ENCODE measurements at regions not wholly inside any gene's neighbourhood (a gene's known extent, or its start where the extent isn't known, plus 50 kb on each side); places are given as distances from the start of the nearest gene placed in this dataset.

DNA sequence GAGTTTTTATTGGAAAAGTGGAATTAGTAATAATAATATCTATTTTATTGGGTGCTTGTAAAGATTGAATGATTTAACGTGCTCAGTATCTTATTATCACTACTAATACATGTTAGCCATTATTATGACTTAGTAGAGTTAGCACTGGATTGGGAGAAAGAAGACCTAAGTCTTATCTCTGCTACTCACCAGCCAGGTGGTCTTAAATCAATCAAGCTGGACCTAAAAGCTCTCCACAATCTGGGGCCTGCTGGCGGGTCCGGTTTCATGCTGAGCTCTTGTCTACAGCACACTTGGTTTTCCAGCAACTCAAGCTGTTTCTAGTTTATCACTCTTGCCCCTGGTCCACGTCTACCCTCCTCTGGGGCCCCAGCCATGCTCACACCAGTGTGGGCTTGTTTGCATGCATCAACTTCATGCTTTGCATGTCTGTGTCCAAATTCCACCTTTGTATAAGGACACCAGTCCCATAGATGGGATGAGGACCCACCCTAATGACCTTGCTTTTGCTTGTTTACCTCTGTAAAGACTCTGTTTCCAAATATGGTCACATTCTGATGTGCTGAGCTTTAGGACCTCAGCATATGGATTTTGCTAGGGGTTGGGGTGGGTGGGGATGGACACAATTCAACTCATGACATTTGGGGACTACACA, 363.1 kb downstream of the LPIN1 start:
- WGBS, 2 experiments (ENCODE audit: insufficient coverage in 1 of 2, insufficient read length in 1 of 2): 70 to 91% methylated on average over 3 of the region's 4 CpGs
- Histone ChIP-seq H3K27ac (ENCODE audit: low read depth, low read length) (no peak overlapping the region), H3K36me3 (ENCODE audit: control insufficient read depth, insufficient read depth, low read length) (no peaks in the 10 kb centered on the region), H3K4me3 (ENCODE audit: low read length) (no peak overlapping the region), H3K27me3 (ENCODE audit: control insufficient read depth, insufficient read depth, low read length, poor library complexity, severe bottlenecking) (no peaks in the 10 kb centered on the region), H3K4me1 (ENCODE audit: control insufficient read depth, insufficient read depth, low read length) (no peaks in the 10 kb centered on the region), H3K9me3 (ENCODE audit: control insufficient read depth, low read length) (no peaks in the 10 kb centered on the region), H3K9ac (ENCODE audit: extremely low read depth, low read length, poor library complexity, severe bottlenecking) (no peak overlapping the region)
- no peak overlapping the region for H3K27ac Mint-ChIP-seq
- peaks cover 5% of the 10 kb centered on the region for H3K4me1 Mint-ChIP-seq
- H3K4me3 Mint-ChIP-seq: no peak overlapping the region
- H3K9me3 Mint-ChIP-seq: no peaks in the 10 kb centered on the region
- TF ChIP-seq CTCF (conservative IDR thresholded peaks at IDR 0.05): no peak
- peaks cover 1% of the 10 kb centered on the region for H3K27me3 Mint-ChIP-seq (ENCODE audit: insufficient read depth)
- no peak for DNase-seq
- H3K36me3 Mint-ChIP-seq (ENCODE audit: low read depth): no peaks in the 10 kb centered on the region

DNA sequence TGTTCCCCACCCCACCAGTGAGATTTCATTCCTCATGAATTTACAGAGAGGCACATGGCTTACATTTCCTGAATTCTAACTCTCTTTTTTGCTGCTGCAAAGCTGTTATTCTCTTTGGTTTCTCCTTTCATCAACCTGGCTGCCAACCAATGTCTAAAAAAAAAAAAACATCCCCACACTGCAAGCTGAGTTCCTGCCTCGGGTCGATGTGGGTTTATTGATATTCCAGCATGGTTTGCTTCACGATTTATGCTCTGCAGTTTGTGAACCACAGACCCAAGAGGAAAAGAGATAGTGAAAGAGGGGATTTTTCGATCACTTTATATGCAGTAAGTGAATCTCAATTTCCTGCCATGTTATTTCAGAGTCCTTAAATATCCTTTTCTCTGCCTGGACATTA, 363.6 kb downstream of the LPIN1 start:
- no peak for DNase-seq
- Histone ChIP-seq H3K4me1 (ENCODE audit: control insufficient read depth, insufficient read depth, low read length) (no peaks in the 10 kb centered on the region), H3K27me3 (ENCODE audit: control insufficient read depth, insufficient read depth, low read length, poor library complexity, severe bottlenecking) (no peaks in the 10 kb centered on the region), H3K4me3 (ENCODE audit: low read length) (no peak overlapping the region), H3K9ac (ENCODE audit: extremely low read depth, low read length, poor library complexity, severe bottlenecking) (no peak overlapping the region), H3K36me3 (ENCODE audit: control insufficient read depth, insufficient read depth, low read length) (no peaks in the 10 kb centered on the region), H3K9me3 (ENCODE audit: control insufficient read depth, low read length) (no peaks in the 10 kb centered on the region), H3K27ac (ENCODE audit: low read depth, low read length) (no peak overlapping the region)
- Mint-ChIP-seq H3K9me3 (no peaks in the 10 kb centered on the region), H3K4me1 (peaks cover 5% of the 10 kb centered on the region), H3K27ac (no peak overlapping the region), H3K36me3 (ENCODE audit: low read depth) (no peaks in the 10 kb centered on the region), H3K27me3 (ENCODE audit: insufficient read depth) (peaks cover 1% of the 10 kb centered on the region), H3K4me3 (no peak overlapping the region)
- WGBS, 2 experiments (ENCODE audit: insufficient coverage in 1 of 2, insufficient read length in 1 of 2): 88% methylated on average over 4 of the region's 4 CpGs; no CpG with 5 or more reads in 1 of the 2 experiments
- TF ChIP-seq CTCF (conservative IDR thresholded peaks at IDR 0.05): no peak

DNA sequence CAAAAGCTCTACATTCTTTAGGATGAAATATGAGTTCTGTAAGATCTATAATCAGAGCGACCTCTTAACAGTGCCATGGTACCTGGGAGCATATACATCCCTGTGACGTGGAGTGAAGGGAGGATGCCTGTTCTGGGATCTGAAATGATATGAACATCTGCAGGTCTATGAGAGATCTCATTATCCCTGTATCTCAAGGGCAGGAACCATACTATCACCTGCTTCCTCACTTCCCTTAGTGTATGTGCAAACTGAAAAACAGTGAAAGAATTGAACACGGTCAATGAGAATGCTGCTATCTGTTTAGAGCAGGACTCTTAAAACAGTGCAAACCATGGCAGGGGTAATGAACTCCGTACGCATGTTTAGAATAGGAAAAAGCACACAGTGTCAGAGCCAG, 364.0 kb downstream of the LPIN1 start:
- no peak overlapping the region for H3K27ac Mint-ChIP-seq

More for the DNA sequence above, 364.0 kb downstream of the LPIN1 start:
- Mint-ChIP-seq H3K4me1 (peaks cover 5% of the 10 kb centered on the region), H3K36me3 (ENCODE audit: low read depth) (no peaks in the 10 kb centered on the region), H3K27me3 (ENCODE audit: insufficient read depth) (peaks cover 1% of the 10 kb centered on the region), H3K9me3 (no peaks in the 10 kb centered on the region), H3K4me3 (no peak overlapping the region)
- TF ChIP-seq CTCF (conservative IDR thresholded peaks at IDR 0.05): no peak
- no peaks in the 10 kb centered on the region for H3K36me3 ChIP-seq (ENCODE audit: control insufficient read depth, insufficient read depth, low read length)
- 95% methylated on average over 4 to 5 of the region's 5 CpGs for WGBS, 2 experiments (ENCODE audit: insufficient coverage in 1 of 2, insufficient read length in 1 of 2)
- no peaks in the 10 kb centered on the region for H3K4me1 ChIP-seq (ENCODE audit: control insufficient read depth, insufficient read depth, low read length)
- H3K9ac ChIP-seq (ENCODE audit: extremely low read depth, low read length, poor library complexity, severe bottlenecking): no peak overlapping the region
- H3K27me3 ChIP-seq (ENCODE audit: control insufficient read depth, insufficient read depth, low read length, poor library complexity, severe bottlenecking): no peaks in the 10 kb centered on the region
- H3K27ac ChIP-seq (ENCODE audit: low read depth, low read length): no peak overlapping the region
- no peaks in the 10 kb centered on the region for H3K9me3 ChIP-seq (ENCODE audit: control insufficient read depth, low read length)
- no peak for DNase-seq
- no peak overlapping the region for H3K4me3 ChIP-seq (ENCODE audit: low read length)

Measured in endodermal cell (in vitro differentiated cells).